ELR (cell line): ENCODE measurements at regions not wholly inside any gene's neighbourhood (a gene's known extent, or its start where the extent isn't known, plus 50 kb on each side); places are given as distances from the start of the nearest gene placed in this dataset.

Source experiments
- DNase-seq: peaks from one replicate; pipeline ENCODE4 v3.0.0-alpha.2; 2015; ENCODE audit warnings: low read depth

- DNase-seq: no peak
These were observed 97.2 kb downstream of the TRIM36 start for GRCh38 chr5:115072266-115073064.

- DNase-seq: no peak
These were observed 99.0 kb downstream of the TRIM36 start for GRCh38 chr5:115070737-115071136.

GRCh38 chr5:115069087-115069968 lies 100.4 kb downstream of the TRIM36 start:
- DNase-seq: peak; percentile 66

GRCh38 chr5:115068239-115069086 lies 101.2 kb downstream of the TRIM36 start:
- peak; percentile 72 for DNase-seq

DNA sequence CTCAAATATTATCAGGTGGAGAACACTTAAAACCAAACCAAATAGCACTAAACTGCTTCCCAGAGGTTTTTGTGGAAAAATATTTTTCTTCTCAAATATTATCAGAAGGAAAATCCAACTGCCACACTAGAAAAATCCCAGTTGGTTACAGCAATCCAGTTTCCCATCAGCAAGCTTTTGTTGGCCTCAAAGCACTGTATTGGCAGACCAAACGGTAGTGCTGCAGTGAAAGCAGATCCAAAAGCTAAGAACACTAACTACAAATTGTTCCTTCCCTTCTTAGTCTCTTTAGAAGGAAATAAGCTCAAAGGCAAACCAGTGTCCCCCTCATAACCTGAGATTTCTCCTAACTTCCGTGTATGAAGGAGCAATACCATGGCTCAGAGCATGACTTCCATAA lies 105.3 kb downstream of the TRIM36 start:
- no peak for DNase-seq

DNA sequence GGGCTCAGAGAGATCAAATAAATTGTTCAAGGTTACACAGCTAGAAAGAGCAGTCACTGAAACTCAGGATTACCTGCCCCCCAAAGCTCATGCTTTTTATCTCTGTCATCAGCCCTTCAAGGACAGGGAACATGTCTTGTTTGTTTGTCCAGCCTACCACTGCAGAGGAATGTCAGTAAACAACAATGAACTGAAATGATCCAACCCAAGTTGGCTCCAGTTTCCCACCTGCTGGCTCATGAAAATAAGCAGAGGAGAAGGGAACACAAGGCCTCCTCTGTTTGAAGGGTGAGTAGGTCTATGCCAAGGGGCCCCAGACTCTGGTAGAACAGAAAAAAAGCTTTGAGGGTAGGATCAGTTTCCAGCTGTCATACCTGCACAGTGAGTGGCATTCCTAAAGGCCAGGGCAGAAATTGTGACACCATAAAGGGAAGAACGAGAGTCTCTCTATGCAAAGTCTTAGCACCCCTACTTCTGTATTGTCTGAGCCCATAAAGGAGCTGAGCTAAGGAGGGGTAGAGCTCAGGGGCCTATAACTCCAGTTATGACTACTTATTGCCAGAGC lies 115.2 kb downstream of the TRIM36 start:
- DNase-seq: no peak

DNA sequence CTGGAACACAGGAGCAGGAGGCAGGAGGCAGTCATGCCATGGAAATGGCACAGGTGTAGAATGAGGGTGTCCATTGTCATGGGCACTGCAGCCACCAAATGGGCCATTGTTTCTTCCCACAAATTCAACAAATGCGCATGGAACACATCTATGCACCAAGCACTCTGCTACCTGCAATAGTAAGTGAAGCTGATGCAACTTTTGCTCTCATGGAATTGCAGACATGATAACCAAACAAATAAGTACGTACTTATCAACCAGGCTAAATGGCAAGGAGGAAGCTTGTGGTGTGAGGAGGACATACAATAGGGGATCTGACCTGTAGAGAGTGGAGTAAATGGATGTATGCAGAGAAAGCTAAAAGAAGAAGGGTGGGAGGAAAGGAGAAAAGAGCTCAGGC lies 116.8 kb downstream of the TRIM36 start:
- DNase-seq: no peak

GRCh38 chr5:115050866-115051265 lies 118.8 kb downstream of the TRIM36 start:
- DNase-seq: no peak

DNA sequence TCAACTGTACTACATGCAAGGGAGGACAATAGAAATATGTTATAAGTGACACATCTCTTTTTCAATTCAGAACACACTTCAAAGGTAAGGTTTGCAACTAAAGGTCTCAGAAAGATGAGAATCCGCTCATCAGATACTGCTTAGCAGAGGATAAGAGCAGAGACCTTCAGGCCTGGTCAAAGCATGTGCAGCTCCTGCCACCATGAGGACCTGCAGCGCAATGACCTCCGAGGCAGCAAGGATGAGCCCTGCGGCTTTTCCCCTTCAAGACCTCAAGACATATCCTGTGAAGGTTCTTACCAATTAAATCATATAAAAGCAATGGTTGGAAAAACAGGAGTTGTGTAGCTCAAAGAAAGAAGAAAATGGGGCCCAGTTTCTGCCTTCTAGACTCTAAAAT lies 135.8 kb downstream of the TRIM36 start:
- DNase-seq: peak; percentile 48

- no peak for DNase-seq
These were observed 141.2 kb downstream of the TRIM36 start for GRCh38 chr5:115028557-115028956.

DNA sequence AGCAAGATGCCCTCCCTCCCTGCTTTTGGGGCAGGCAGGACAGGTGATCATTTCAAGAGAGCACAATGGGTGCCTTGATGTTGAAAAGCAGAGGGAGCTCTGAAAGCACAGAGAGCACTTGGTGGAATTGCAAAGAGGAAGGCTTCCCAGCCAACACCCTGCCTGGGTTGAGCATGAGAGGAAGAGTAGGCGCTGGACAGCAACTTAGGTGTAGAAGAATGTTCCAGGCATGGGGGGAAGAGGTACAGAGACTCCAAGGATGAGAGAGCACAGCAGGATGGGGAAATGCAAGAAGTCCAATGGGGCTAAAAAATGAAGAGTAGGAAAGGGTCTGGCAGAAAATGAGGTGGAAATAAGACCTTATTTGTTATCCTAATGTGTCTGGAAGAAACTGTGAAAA lies 144.8 kb downstream of the TRIM36 start:
- DNase-seq: no peak

DNA sequence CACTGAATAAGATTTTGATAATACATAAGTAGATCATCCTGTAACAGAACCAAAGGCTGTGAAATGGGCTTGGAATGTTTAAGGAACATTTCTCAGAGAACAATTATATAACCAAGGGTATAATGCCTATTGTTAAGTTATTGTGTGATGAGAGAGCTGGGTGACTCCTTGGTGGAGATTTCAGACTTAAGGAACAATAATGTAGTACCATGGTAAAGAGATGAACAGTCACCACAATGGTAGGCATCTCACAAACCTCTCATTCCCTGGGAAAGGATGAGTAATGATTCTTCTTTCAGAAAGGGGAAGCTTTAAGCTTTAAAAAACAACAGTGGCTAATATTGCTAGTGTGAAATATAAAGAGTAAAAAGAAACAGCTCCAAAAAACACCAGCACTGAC lies 147.4 kb downstream of the TRIM36 start:
- peak; percentile 34 for DNase-seq

DNA sequence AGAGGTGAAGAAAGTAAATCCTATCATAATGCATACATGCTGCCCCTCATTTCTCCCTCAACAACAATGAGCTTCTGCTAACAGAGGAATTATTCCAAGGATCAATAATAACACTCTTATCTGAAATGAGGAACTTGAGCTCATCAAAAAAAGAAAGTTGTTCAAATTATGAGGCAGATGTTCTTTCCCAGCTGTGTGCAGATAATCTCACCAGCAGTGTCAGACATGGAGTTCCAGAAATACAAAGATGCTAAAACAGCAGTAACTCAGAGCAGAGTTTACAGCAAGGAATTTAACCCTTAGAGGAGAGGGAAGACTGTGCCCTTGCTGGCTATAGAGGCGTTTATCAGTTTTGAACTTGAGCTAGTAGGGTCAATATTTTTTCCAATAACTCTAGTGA lies 153.1 kb downstream of the TRIM36 start:
- no peak for DNase-seq

DNA sequence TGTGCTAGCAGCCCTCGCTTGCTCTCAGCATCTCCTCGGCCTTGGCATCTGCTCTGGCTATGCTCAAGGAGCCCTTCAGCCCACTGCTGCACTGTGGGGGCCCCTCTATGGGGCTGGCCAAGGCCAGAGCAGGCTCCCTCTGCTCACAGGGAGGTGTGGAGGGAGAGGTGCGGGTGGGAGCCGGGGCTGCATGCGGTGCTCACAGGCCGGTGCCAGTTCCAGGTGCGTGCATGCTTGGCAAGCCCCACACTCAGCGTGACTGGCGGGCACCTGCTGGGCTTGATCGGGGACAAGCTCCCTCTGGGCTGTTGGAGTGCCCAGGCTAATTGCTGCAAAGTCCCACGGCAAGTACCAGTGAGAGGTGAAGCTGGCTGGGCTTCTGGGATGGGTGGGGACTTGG lies 170.5 kb downstream of the TRIM36 start:
- DNase-seq: no peak

GRCh38 chr5:114989512-114989911 lies 180.2 kb downstream of the TRIM36 start:
- no peak for DNase-seq

GRCh38 chr5:114988096-114988495 lies 181.6 kb downstream of the TRIM36 start:
- DNase-seq: no peak

- DNase-seq: no peak
These were observed 184.9 kb downstream of the TRIM36 start for GRCh38 chr5:114984796-114985195.

DNA sequence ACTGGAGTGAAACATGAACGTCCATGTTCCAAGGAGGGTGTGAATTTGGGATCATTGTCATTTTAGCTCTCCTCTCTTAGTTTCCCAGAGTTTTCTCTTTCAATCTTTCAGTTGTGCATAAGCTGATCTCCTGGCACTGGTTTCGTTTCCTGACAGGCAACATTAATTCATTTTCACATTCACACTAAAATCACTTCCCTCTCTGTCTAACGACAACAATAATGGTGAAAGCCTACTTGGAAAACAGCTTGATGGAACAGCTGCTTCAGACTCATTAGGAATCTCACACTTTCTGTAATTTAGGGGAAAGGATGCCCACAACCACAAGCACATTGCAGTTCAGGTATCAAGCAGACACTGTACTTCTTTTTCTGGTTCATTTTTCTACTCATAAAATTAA lies 188.6 kb downstream of the TRIM36 start:
- DNase-seq: no peak

- no peak for DNase-seq
These were observed 191.6 kb downstream of the TRIM36 start for GRCh38 chr5:114977979-114978573.

GRCh38 chr5:114969482-114969881 lies 200.2 kb downstream of the TRIM36 start:
- no peak for DNase-seq

GRCh38 chr5:114957384-114957783 lies 212.3 kb downstream of the TRIM36 start:
- no peak for DNase-seq

GRCh38 chr5:114953565-114953964 lies 216.1 kb downstream of the TRIM36 start:
- DNase-seq: no peak
